CD4-positive, alpha-beta T cell (primary cell): ENCODE measurements at regions not wholly inside any gene's neighbourhood (a gene's known extent, or its start where the extent isn't known, plus 50 kb on each side); places are given as distances from the start of the nearest gene placed in this dataset.

Experiments used
- ATAC-seq: fragments of 200-7000 bp; cut with Tn5 transposase; one replicate; pipeline ENCODE4 v1.10.0; 2022; ENCODE audit warnings: mild to moderate bottlenecking; ENCODE audit not compliant: poor library complexity
- CTCF ChIA-PET: fragments of 350-600 bp; sonication (Branson Sonifier 250); formaldehyde crosslinking; loops from one replicate; lab custom pipeline; 2021; ENCODE audit warnings: antibody characterized with exemption, inconsistent platforms; lab: Charles Lee
- POLR2A ChIA-PET: fragments of 350-600 bp; sonication (Branson Sonifier 250); formaldehyde crosslinking; loops from one replicate; lab custom pipeline; 2021; ENCODE audit warnings: antibody characterized with exemption, inconsistent platforms; lab: Charles Lee
- DNase-seq, 14 experiments: peaks; one replicate each; pipeline ENCODE4 v3.0.0-alpha.2; 2013 to 2020; ENCODE audit warnings: mixed read lengths in 2 of 14
- H3K27ac ChIP-seq, 2 donors: one replicate each; pipeline versions ENCODE4 v1.5.1 to v1.7.0; 2013; ENCODE audit warnings: low read length in 2 of 2, low read depth in 1 of 2, mild to moderate bottlenecking in 1 of 2
- H3K27me3 ChIP-seq, 2 experiments: 1 replicate in 1 of 2; 2 replicates in 1 of 2; pipeline versions ENCODE4 v1.6.1 to v1.7.0; 2013; ENCODE audit warnings: low read length in 2 of 2, control low read depth in 1 of 2, mild to moderate bottlenecking in 1 of 2, moderate library complexity in 1 of 2; ENCODE audit not compliant: insufficient read depth in 2 of 2, control insufficient read depth in 1 of 2
- H3K36me3 ChIP-seq: one replicate; pipeline ENCODE4 v1.6.1; 2013; ENCODE audit warnings: low read length, control low read depth; ENCODE audit not compliant: insufficient read depth
- H3K4me1 ChIP-seq: one replicate; pipeline ENCODE4 v1.6.1; 2013; ENCODE audit warnings: low read length, control low read depth; ENCODE audit not compliant: insufficient read depth
- H3K4me3 ChIP-seq: one replicate; pipeline ENCODE4 v1.5.1; 2013; ENCODE audit warnings: mild to moderate bottlenecking, low read length, moderate library complexity
- H3K9me3 ChIP-seq, 2 experiments: 1 replicate in 1 of 2; 2 replicates in 1 of 2; pipeline versions ENCODE4 v1.6.1 to v1.7.0; 2013; ENCODE audit warnings: low read length in 2 of 2, mild to moderate bottlenecking in 2 of 2, control low read depth in 1 of 2, moderate library complexity in 1 of 2; ENCODE audit not compliant: control insufficient read depth in 1 of 2, insufficient read depth in 1 of 2
- H3K27ac Mint-ChIP-seq: one replicate; pipeline ENCODE4 v1.8.0; 2020; ENCODE audit warnings: mixed read lengths
- H3K27me3 Mint-ChIP-seq: one replicate; pipeline ENCODE4 v1.8.0; 2021; ENCODE audit warnings: mixed read lengths
- H3K36me3 Mint-ChIP-seq: one replicate; pipeline ENCODE4 v1.8.0; 2021; ENCODE audit warnings: low read depth, mixed read lengths
- H3K4me1 Mint-ChIP-seq: one replicate; pipeline ENCODE4 v1.8.0; 2021; ENCODE audit warnings: low read depth, mixed read lengths
- H3K4me3 Mint-ChIP-seq: one replicate; pipeline ENCODE4 v1.8.0; 2020; ENCODE audit warnings: mild to moderate bottlenecking, mixed read lengths
- H3K9me3 Mint-ChIP-seq: one replicate; pipeline ENCODE4 v1.8.0; 2020; ENCODE audit warnings: mixed read lengths
- CTCF ChIP-seq: fragments of 200-600 bp; IDR thresholded peaks from one replicate; pipeline ENCODE4 v1.8.0; 2022; ENCODE audit warnings: antibody characterized with exemption, mild to moderate bottlenecking
- intact Hi-C, 2 experiments: fragments of 100-400 bp; cut with DNase I in 1 of 2; cut with micrococcal nuclease in 1 of 2; formaldehyde crosslinking; loops; one replicate each; pipeline versions ENCODE4 v1.15.1 to v1.9.0; 2023 to 2025; cut with DNase I, micrococcal nuclease

GRCh38 chr17:13919818-13920217 lies 149.5 kb upstream of the COX10 start:
- ChIA-PET CTCF (no interaction called here), POLR2A (no interaction called here)
- Mint-ChIP-seq H3K36me3 (no peaks in the 10 kb centered on the region), H3K4me1 (no peaks in the 10 kb centered on the region), H3K27ac (no peak overlapping the region), H3K4me3 (no peak overlapping the region), H3K9me3 (no peaks in the 10 kb centered on the region), H3K27me3 (no peaks in the 10 kb centered on the region)
- intact Hi-C loops = no loop called here
- Histone ChIP-seq H3K4me1 (no peaks in the 10 kb centered on the region), H3K4me3 (no peak overlapping the region), H3K36me3 (no peaks in the 10 kb centered on the region), H3K9me3 (no peaks in the 10 kb centered on the region), H3K27ac (no peak overlapping the region), H3K27me3 (no peaks in the 10 kb centered on the region)
- no peak for DNase-seq
- TF ChIP-seq CTCF = no peak
- ATAC-seq = no peak

GRCh38 chr17:13920413-13920812 lies 148.9 kb upstream of the COX10 start:
- Mint-ChIP-seq H3K27me3 (no peaks in the 10 kb centered on the region), H3K9me3 (no peaks in the 10 kb centered on the region), H3K36me3 (no peaks in the 10 kb centered on the region), H3K4me1 (no peaks in the 10 kb centered on the region), H3K4me3 (no peak overlapping the region), H3K27ac (no peak overlapping the region)
- TF ChIP-seq CTCF = no peak
- CTCF ChIA-PET = no interaction called here
- no peak overlapping the region for H3K4me3 ChIP-seq
- no peak overlapping the region for H3K27ac ChIP-seq
- intact Hi-C loops = no loop called here
- H3K9me3 ChIP-seq = no peaks in the 10 kb centered on the region
- no peaks in the 10 kb centered on the region for H3K36me3 ChIP-seq
- no peaks in the 10 kb centered on the region for H3K27me3 ChIP-seq
- ATAC-seq = no peak
- no peaks in the 10 kb centered on the region for H3K4me1 ChIP-seq
- no peak for DNase-seq
- POLR2A ChIA-PET = no interaction called here

- DNase-seq (no peak), ATAC-seq (no peak)
- Histone ChIP-seq H3K4me1 (no peaks in the 10 kb centered on the region), H3K27ac (no peak overlapping the region), H3K36me3 (no peaks in the 10 kb centered on the region), H3K4me3 (no peak overlapping the region), H3K9me3 (no peaks in the 10 kb centered on the region), H3K27me3 (no peaks in the 10 kb centered on the region)
- Mint-ChIP-seq H3K9me3 (no peaks in the 10 kb centered on the region), H3K4me1 (no peaks in the 10 kb centered on the region), H3K4me3 (no peak overlapping the region), H3K27me3 (no peaks in the 10 kb centered on the region), H3K27ac (no peak overlapping the region), H3K36me3 (no peaks in the 10 kb centered on the region)
- ChIA-PET CTCF (no interaction called here), POLR2A (no interaction called here)
- intact Hi-C loops = no loop called here
- no peak for TF ChIP-seq CTCF
Measured at GRCh38 chr17:13921841-13922776, 147.2 kb upstream of the COX10 start.
